G401 (cell line): ENCODE measurements at regions not wholly inside any gene's neighbourhood (a gene's known extent, or its start where the extent isn't known, plus 50 kb on each side); places are given as distances from the start of the nearest gene placed in this dataset.

Experiments
- DNase-seq: peaks from one replicate; pipeline ENCODE4 v3.0.0-alpha.2; 2015; ENCODE audit warnings: low spot score
- in situ Hi-C: cut with HindIII; loops from 2 replicates; pipeline ENCODE4 v1.10.0; 2016; ENCODE audit warnings: low sequenced_read_pairs, mixed read lengths

- DNase-seq: no peak
- in situ Hi-C loops: no loop called here
These were observed 226.4 kb downstream of the TGFB2 start for GRCh38 chr1:218571491-218571890.

- DNase-seq: no peak
- in situ Hi-C loops: no loop called here
These were observed 226.9 kb downstream of the TGFB2 start for GRCh38 chr1:218572050-218572449.

- in situ Hi-C loops: no loop called here
- DNase-seq: no peak
These were observed 228.8 kb downstream of the TGFB2 start for GRCh38 chr1:218573925-218574324.

GRCh38 chr1:218575079-218575478 is 229.9 kb downstream of the TGFB2 start:
- in situ Hi-C loops: no loop called here
- DNase-seq: no peak

GRCh38 chr1:218575856-218576255 is 230.7 kb downstream of the TGFB2 start:
- DNase-seq: no peak
- in situ Hi-C loops: no loop called here

GRCh38 chr1:218582646-218583045 is 237.5 kb downstream of the TGFB2 start:
- no peak for DNase-seq
- in situ Hi-C loops: no loop called here

GRCh38 chr1:218584418-218585155 is 239.5 kb downstream of the TGFB2 start:
- in situ Hi-C loops: no loop called here
- DNase-seq: no peak

- DNase-seq: no peak
- in situ Hi-C loops: no loop called here
These were observed 240.5 kb downstream of the TGFB2 start for GRCh38 chr1:218585511-218586184.

GRCh38 chr1:218587900-218588299 is 242.8 kb downstream of the TGFB2 start:
- DNase-seq: no peak
- in situ Hi-C loops: no loop called here

GRCh38 chr1:218588540-218589172 is 243.5 kb downstream of the TGFB2 start:
- in situ Hi-C loops: no loop called here
- DNase-seq: no peak

- no peak for DNase-seq
- in situ Hi-C loops: no loop called here
These were observed 244.4 kb downstream of the TGFB2 start for GRCh38 chr1:218589487-218589886.

- DNase-seq: no peak
- in situ Hi-C loops: no loop called here
These were observed 246.8 kb downstream of the TGFB2 start for GRCh38 chr1:218591966-218592365.

- in situ Hi-C loops: no loop called here
These were observed 247.6 kb downstream of the TGFB2 start for GRCh38 chr1:218592688-218593087.

GRCh38 chr1:218600968-218601367 is 255.8 kb downstream of the TGFB2 start:
- in situ Hi-C loops: no loop called here
- DNase-seq: no peak

More at GRCh38 chr1:218592688-218593087, 247.6 kb downstream of the TGFB2 start:
- DNase-seq: no peak

GRCh38 chr1:218604217-218604616 is 259.1 kb downstream of the TGFB2 start:
- DNase-seq: no peak
- in situ Hi-C loops: no loop called here

GRCh38 chr1:218611916-218612585 is 266.9 kb downstream of the TGFB2 start:
- in situ Hi-C loops: no loop called here
- no peak for DNase-seq

- in situ Hi-C loops: no loop called here
- DNase-seq: no peak
These were observed 268.0 kb downstream of the TGFB2 start for GRCh38 chr1:218613105-218613504.

- in situ Hi-C loops: no loop called here
- DNase-seq: no peak
These were observed 268.9 kb downstream of the TGFB2 start for GRCh38 chr1:218614031-218614430.

GRCh38 chr1:218616681-218617080 is 271.5 kb downstream of the TGFB2 start:
- DNase-seq: no peak
- in situ Hi-C loops: no loop called here

- DNase-seq: no peak
- in situ Hi-C loops: no loop called here
These were observed 272.9 kb downstream of the TGFB2 start for GRCh38 chr1:218617986-218618385.
